ENCODE measurements at regions not wholly inside any gene's neighbourhood (a gene's known extent, or its start where the extent isn't known, plus 50 kb on each side); places are given as distances from the start of the nearest gene placed in this dataset.

GRCh38 chr10:78155722-78156121 lies 122.1 kb downstream of the RPS24 start:
- TF ChIP-seq EP300 (IDR thresholded peaks at IDR 0.05; ENCODE audit: borderline replicate concordance in 1 of 2, low read depth in 1 of 2, low read length in 1 of 2) (no peak), CTCF (IDR thresholded peaks at IDR 0.05) (no peak; the same call in 1 of the 2 replicates), POLR2AphosphoS5 (IDR thresholded peaks at IDR 0.05; ENCODE audit: low read depth, low read length) (no peak), RFX5 (IDR thresholded peaks at IDR 0.05; ENCODE audit: low read length) (no peak), USF2 (IDR thresholded peaks at IDR 0.05; ENCODE audit: borderline replicate concordance, low read depth, low read length) (no peak), EZH2phosphoT487 (IDR thresholded peaks at IDR 0.05; ENCODE audit: borderline replicate concordance, low read depth) (no peak), IRF3 (IDR thresholded peaks at IDR 0.05; ENCODE audit: low read depth, low read length) (no peak), MAX (IDR thresholded peaks at IDR 0.05; ENCODE audit: low read depth) (no peak), ZBTB33 (IDR thresholded peaks at IDR 0.05; ENCODE audit: borderline replicate concordance, low read depth) (no peak), NRF1 (IDR thresholded peaks at IDR 0.05; ENCODE audit: low read depth, low read length) (no peak), MXI1 (IDR thresholded peaks at IDR 0.05; ENCODE audit: low read depth, low read length) (no peak)
